ENCODE measurements at regions not wholly inside any gene's neighbourhood (a gene's known extent, or its start where the extent isn't known, plus 50 kb on each side); places are given as distances from the start of the nearest gene placed in this dataset.

DNA sequence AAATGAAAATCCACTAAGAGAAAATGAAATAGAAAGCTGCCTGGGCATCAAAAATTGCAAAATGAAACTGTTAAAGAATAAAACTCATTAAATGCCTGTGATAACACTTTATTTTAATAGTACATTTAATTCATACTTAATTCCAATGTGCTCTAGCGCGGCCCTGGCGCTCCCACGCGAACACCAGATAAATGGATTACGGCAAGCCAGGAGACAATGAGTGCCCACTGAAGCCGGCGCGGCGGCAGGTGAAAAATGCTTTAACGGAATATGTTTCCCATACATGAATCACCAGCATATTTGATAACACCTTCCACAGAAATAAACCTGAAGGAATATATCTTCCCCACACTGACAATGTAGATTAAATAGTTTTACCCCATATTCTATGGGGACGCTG lies 245.5 kb downstream of the RBFOX3 start:
- TF ChIP-seq, protein P1, sequence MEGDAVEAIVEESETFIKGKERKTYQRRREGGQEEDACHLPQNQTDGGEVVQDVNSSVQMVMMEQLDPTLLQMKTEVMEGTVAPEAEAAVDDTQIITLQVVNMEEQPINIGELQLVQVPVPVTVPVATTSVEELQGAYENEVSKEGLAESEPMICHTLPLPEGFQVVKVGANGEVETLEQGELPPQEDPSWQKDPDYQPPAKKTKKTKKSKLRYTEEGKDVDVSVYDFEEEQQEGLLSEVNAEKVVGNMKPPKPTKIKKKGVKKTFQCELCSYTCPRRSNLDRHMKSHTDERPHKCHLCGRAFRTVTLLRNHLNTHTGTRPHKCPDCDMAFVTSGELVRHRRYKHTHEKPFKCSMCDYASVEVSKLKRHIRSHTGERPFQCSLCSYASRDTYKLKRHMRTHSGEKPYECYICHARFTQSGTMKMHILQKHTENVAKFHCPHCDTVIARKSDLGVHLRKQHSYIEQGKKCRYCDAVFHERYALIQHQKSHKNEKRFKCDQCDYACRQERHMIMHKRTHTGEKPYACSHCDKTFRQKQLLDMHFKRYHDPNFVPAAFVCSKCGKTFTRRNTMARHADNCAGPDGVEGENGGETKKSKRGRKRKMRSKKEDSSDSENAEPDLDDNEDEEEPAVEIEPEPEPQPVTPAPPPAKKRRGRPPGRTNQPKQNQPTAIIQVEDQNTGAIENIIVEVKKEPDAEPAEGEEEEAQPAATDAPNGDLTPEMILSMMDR (conservative IDR thresholded peaks at IDR 0.05; ENCODE audit: low read depth, low read length): no peak
- no peak for TF ChIP-seq EZH2 (IDR thresholded peaks at IDR 0.05; ENCODE audit: low read length, unreplicated experiment)
